Hematopoietic multipotent progenitor cell treated with erythropoietin and hydrocortisone succinate and interleukin-3 and kit ligand, for 8 days (in vitro differentiated cells): ENCODE measurements at regions not wholly inside any gene's neighbourhood (a gene's known extent, or its start where the extent isn't known, plus 50 kb on each side); places are given as distances from the start of the nearest gene placed in this dataset.

Experiments
- DNase-seq: peaks from one replicate; pipeline ENCODE4 v3.0.0-alpha.2; 2015

DNA sequence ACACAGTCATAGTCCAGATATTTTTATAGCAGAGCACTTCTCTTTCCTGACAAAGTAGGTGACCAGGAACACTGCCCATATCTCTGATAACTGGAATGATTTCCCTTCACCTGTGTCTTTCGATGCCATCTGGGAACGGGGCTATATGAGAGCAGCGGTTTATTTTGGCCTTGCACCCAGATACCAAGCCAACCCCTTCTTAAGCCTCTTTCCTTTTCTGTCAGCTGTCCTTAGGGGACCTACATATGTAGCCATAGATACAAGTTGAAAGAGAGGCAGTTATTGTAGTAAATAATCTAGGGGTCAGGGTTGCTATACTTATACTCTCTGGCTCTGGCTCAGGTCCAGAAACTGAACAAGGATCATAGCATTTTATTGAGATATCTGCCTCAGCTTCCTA is 128.8 kb downstream of the NHLRC3 start:
- no peak for DNase-seq

- no peak for DNase-seq
Observed at GRCh38 chr13:39170711-39171110, 132.5 kb downstream of the NHLRC3 start.

GRCh38 chr13:39185326-39185725 is 147.1 kb downstream of the NHLRC3 start:
- no peak for DNase-seq

- DNase-seq, result no peak
Observed at GRCh38 chr13:39186205-39186875, 148.1 kb downstream of the NHLRC3 start.

DNA sequence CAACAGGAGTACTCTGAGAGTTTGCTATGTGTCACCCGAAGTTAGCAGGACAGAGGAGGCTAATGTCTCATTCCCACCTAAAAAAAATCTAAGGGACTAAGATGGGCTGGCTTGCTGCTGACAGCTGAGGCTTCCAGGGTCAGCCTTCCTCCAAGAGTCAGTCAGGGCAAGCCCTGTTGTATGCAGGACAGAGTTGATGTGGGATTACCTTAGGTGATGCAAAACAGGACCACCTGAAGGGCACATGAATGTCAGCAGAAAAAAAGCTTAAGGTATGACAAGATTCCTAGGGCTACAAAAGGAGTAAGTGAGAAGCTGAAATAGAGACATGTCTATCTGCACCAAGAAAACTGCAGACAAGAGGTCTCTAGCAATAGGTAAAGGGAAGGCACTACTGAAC is 151.5 kb downstream of the NHLRC3 start:
- DNase-seq, result no peak

DNA sequence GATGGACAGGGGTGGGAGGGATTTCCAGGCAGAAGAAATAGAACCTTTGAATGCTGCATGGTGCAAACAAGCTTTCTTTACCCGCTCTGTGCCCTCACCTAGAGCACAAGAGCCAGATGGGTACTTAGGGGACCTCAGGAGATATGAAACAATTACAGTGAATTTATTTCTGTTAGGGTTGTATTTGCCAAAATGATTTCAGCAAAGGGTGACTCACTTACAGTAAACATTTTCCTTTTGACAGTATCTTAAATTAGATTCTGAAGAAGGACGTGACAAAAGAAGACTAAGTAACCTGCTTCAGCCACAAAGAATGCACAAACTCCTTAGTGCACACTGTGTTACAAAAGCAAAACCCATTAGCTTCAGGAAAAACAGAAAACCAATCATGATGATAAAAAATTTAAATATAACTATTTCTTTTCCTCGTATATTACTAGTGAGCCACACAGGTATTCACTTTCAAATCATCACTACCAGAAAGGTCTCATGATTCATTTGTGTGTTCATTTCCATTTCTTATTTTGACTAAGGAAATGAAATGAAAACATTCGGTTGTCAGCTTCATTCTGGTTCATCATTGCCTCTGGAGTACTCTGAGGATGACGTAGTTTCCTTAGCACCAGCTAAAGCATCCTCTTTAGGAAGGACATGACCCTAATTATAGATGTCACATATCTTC is 158.8 kb downstream of the NHLRC3 start:
- DNase-seq, result no peak

GRCh38 chr13:39197647-39198007 is 159.4 kb downstream of the NHLRC3 start:
- no peak for DNase-seq

- no peak for DNase-seq
Observed at GRCh38 chr13:39200249-39200910, 162.1 kb downstream of the NHLRC3 start.

DNA sequence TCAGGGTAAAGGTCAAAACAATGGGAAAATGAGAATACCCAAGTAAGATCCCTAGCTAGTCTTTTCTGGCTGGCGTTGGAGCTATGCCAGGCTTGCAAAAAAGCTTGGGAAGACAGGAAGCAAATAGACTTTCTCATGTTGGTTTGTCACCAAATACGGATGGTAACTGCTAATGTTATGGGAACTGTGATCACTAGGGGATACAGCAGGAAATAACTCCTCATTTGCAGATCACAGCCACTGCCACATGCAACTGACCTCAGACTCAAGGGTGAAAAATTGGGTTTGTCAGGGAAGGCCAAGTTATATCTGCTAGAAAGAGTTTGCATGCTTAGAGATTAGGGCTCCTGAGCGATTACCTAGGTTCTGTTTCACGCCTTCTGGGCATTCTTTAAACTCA is 162.9 kb downstream of the NHLRC3 start:
- DNase-seq, result no peak

DNA sequence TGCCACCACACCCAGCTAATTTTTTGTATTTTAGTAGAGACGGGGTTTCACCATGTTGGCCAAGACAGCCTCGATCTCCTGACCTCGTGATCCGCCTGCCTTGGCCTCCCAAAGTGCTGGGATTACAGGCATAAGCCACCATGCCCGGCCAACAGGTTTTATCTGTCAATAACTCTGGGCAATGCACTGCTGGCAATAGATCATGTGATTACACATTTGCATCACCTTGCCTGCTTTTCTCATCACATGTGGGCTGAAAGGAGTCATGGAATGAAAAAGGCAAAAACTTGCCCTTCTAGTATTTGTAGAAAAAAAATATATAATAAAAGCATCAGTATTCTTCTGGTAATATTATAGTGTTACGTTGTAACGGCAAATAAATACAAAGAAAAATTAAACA is 164.5 kb downstream of the NHLRC3 start:
- no peak for DNase-seq

- no peak for DNase-seq
Observed at GRCh38 chr13:39208636-39209035, 170.4 kb downstream of the NHLRC3 start.

DNA sequence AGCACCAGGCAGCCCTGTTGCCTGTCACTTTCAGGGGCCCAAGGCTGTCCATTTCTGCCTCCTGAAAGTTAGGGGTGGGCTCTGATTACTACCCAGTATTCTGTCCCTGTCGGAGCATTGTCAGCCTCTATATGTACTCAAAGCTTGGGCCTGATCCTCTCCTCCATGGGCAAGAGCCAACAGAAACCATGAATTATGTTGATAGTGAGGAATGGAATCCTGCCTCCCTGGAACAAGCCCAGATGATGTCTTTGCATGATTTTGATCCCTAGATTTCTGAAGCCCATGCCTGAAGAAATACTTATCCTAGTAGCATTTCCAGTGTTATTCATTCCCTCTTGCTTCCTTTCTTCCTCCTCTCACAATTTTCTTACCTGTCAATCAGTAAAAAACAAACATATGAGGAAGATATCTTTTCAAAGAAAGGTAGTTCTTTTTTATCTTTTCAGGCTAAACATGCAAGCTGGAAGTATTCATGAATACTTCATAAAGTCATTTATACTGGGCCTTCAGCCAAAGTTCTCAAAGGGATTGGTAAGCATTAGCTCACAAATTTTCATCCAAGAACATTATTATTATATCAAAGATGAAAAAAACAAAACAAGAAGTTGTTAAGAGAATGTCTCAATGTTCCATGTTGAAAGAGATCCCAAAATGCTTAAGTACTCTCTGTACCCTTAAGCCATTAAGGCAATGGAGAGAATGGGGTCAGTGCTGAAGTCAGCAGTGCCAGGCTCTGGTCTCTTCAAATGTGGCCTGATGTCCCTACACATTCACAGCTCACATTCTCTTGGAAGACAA is 171.7 kb downstream of the NHLRC3 start:
- DNase-seq, result no peak

GRCh38 chr13:39210961-39211534 is 172.8 kb downstream of the NHLRC3 start:
- no peak for DNase-seq

DNA sequence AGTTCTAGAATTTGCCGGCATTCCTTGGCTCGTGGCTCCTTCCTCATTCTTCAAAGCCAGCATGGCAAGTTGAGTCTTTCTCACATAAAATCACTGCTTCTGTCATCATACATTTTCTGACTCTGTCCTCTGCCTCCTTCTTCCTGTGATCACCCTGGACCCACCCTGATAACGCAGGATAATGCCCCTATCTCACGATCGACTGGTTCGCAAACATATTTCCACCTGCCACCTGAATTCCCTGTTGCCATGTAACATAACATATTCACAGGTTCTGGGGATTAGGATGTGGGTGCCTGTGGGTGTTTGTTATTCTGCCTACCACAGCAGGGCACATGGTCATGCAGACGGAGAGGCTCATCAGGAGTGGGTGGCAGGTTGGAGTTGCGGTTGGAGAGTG is 177.7 kb downstream of the NHLRC3 start:
- DNase-seq, result no peak

- DNase-seq, result no peak
Observed at GRCh38 chr13:39217471-39217870, 179.2 kb downstream of the NHLRC3 start.

DNA sequence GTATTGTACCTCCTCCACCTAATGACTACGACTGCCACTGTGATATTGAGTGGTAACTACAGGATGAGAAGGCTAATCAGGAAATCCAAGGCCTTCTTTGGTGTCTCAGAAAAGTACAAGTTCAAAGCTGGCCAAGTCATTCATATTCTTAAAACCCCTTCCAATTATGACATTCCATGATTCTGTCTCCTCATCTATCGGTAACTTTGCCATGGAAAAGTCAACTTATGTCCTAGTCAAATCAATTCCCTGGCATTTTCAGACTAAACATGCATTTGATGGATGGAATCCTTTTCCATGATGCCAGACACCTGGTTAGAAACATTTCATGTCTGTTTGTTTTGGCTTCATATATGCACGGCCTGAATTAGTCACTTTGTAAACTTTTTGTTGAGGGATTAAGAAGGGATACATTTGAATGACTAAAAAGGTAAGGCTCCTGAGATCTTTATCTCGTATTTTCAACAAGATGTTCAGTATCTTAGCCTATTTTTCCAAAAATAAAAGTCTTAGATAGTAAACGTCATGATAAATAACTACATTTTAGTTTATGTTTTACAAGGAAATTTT is 186.5 kb downstream of the NHLRC3 start:
- DNase-seq, result no peak

GRCh38 chr13:39225860-39226259 is 187.6 kb downstream of the NHLRC3 start:
- DNase-seq, result no peak

- DNase-seq, result no peak
Observed at GRCh38 chr13:39226359-39226758, 188.1 kb downstream of the NHLRC3 start.

- DNase-seq, result no peak
Observed at GRCh38 chr13:39232401-39232980, 194.2 kb downstream of the NHLRC3 start.

- DNase-seq, result no peak
Observed at GRCh38 chr13:39232999-39233398, 194.7 kb downstream of the NHLRC3 start.

GRCh38 chr13:39233519-39233918 is 195.3 kb downstream of the NHLRC3 start:
- no peak for DNase-seq

DNA sequence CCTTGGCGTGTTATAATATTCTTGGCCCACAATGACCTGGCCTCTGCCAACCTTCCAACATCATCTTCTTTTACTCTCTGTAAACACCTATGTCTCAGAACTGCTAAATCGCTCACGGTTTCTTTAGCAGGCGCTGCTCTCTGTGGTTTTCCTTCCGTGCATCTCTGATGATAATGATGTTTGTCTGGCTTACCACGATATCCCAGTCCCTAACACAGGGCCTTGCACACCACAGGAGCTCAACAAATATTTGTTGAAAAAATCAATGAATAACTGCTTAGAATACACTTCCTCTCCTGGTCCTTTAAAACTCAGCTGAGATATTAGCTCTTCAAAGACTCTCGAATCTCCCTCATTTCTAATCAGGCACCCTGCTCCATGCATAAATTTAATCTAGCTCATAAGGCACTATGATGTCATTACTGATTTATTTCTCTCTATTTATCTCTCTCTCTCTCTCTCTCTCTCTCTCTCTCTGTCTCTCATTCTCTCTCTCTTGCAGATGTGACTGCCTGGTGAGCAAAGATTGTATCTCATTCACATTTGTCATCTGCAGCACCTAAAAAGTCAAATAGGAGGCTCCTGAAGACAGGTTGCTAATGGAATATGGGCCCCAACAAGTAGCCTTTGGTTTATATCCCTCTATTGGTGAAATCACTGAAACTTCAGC is 206.4 kb downstream of the NHLRC3 start:
- no peak for DNase-seq
